ENCODE measurements at regions not wholly inside any gene's neighbourhood (a gene's known extent, or its start where the extent isn't known, plus 50 kb on each side); places are given as distances from the start of the nearest gene placed in this dataset.

DNA sequence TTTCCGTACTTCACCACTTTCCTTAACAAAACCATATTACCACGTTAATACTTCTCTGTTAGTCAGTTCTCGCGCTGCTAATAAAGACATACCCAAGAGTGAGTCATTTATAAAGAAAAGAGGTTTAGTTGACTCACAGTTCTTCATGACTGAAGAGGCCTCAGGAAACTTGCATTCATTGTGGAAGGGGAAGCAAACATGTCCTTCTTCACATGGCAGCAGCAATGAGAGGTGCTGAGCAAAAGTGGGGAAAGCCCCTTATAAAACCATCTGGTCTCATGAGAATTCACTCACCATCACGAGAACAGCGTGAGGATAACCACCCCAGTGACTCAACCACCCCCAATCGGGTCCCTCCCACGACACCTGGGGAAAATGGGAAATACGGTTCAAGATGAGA, 289.8 kb upstream of the CLNK start:
- H2BK12ac ChIP-seq (ENCODE audit: low read depth, low read length) = no peak overlapping the region
- 95 to 100% methylated on average over 2 to 9 of the region's 9 CpGs for WGBS, 2 experiments (ENCODE audit: extremely low coverage in 1 of 2, insufficient coverage in 1 of 2, insufficient read length in 1 of 2, insufficient replicate concordance in 2 of 2, low coverage in 1 of 2, low lambda C conversion rate in 2 of 2, missing lambda C conversion rate in 1 of 2)
- peaks cover 0 to 3% (median 0%) of the 10 kb centered on the region in 4 experiments; a peak in 1 of 7 replicates for H3K4me1 ChIP-seq (replicated peaks in 1 of 4; ENCODE audit: control insufficient read depth in 3 of 4, insufficient read depth in 4 of 4, low read length in 3 of 4)
- DNase-seq (ENCODE audit: low read depth in 1 of 2, low spot score in 2 of 2) (no peak), FAIRE-seq (no peak)
- CTCF ChIA-PET (ENCODE audit: partially characterized antibody) = no interaction called here
- H2AFZ ChIP-seq (ENCODE audit: low read length) = no peak overlapping the region
- no peak overlapping the region for H2BK20ac ChIP-seq (ENCODE audit: low read length)
- no peak overlapping the region for H3K4ac ChIP-seq (replicated peaks; ENCODE audit: insufficient read length, low read depth, low read length)
- no peak overlapping the region for H3K23ac ChIP-seq (ENCODE audit: insufficient read length)
- H3K9ac ChIP-seq (replicated peaks in 1 of 4; ENCODE audit: extremely low read depth in 1 of 4, low read depth in 3 of 4, low read length in 3 of 4) = no peak overlapping the region
- no peak overlapping the region for H2BK120ac ChIP-seq (replicated peaks; ENCODE audit: low read depth, low read length)
- H4K8ac ChIP-seq (ENCODE audit: extremely low read depth, insufficient read depth, low read length) = no peak overlapping the region
- H4K91ac ChIP-seq (replicated peaks; ENCODE audit: insufficient read length, low read length) = no peak overlapping the region
- no peak overlapping the region for H3K56ac ChIP-seq (replicated peaks; ENCODE audit: insufficient read length, low read depth, low read length)
- no peaks in the 10 kb centered on the region for H3K79me1 ChIP-seq (ENCODE audit: low read depth, low read length)
- no peaks in the 10 kb centered on the region; a peak in 2 of 7 replicates for H3K27me3 ChIP-seq (replicated peaks in 1 of 4; ENCODE audit: control insufficient read depth in 3 of 4, extremely low read depth in 1 of 4, insufficient read depth in 3 of 4, low read length in 3 of 4)
- no peak overlapping the region for H3K4me2 ChIP-seq (ENCODE audit: insufficient read depth in 1 of 2, low read depth in 2 of 2, low read length in 2 of 2)
- H4K20me1 ChIP-seq (replicated peaks in 1 of 2; ENCODE audit: control insufficient read depth in 1 of 2, insufficient read depth in 2 of 2, low read length in 2 of 2) = no peaks in the 10 kb centered on the region
- H4K5ac ChIP-seq (ENCODE audit: insufficient read length, low read depth, low read length) = no peak overlapping the region
- no peaks in the 10 kb centered on the region for H3K23me2 ChIP-seq (ENCODE audit: low read depth, low read length)
- H3K9me3 ChIP-seq (ENCODE audit: insufficient read depth in 2 of 2, low read depth in 1 of 2, low read length in 1 of 2) = no peaks in the 10 kb centered on the region
- H3K79me2 ChIP-seq (ENCODE audit: control insufficient read depth in 1 of 2, insufficient read depth in 2 of 2, low read length in 2 of 2) = no peaks in the 10 kb centered on the region
- H3K4me3 ChIP-seq (ENCODE audit: extremely low read depth in 1 of 4, insufficient read depth in 2 of 4, low read depth in 3 of 4, low read length in 4 of 4) = no peak overlapping the region
- no peaks in the 10 kb centered on the region for H3K36me3 ChIP-seq (ENCODE audit: control insufficient read depth in 2 of 4, insufficient read depth in 4 of 4, low read length in 3 of 4)
- H2BK5ac ChIP-seq (ENCODE audit: low read depth, low read length) = no peak overlapping the region
- H3K27ac ChIP-seq (ENCODE audit: low read depth, low read length) = no peak overlapping the region
- POLR2A ChIA-PET (ENCODE audit: partially characterized antibody) = no interaction called here
- H3K14ac ChIP-seq (ENCODE audit: insufficient read length) = no peak overlapping the region
- H2AK5ac ChIP-seq (ENCODE audit: low read depth, low read length) = no peak overlapping the region
- no peak overlapping the region for H2BK15ac ChIP-seq (ENCODE audit: low read length)
- no peak overlapping the region for H3K18ac ChIP-seq (ENCODE audit: extremely low read depth, low read length)
- no peak for TF ChIP-seq EGR1 (IDR thresholded peaks at IDR 0.05; ENCODE audit: borderline replicate concordance, low read depth, low read length)
- no peak for TF ChIP-seq TEAD4 (IDR thresholded peaks at IDR 0.05; ENCODE audit: low read depth, low read length)
- no peak for TF ChIP-seq RBBP5 (IDR thresholded peaks at IDR 0.05; ENCODE audit: borderline replicate concordance, low read depth, low read length)
- TF ChIP-seq TBP (IDR thresholded peaks at IDR 0.05; ENCODE audit: low read depth, low read length) = no peak
- no peak for TF ChIP-seq MAFK (IDR thresholded peaks at IDR 0.05; ENCODE audit: low read depth, low read length)
- no peak for TF ChIP-seq GABPA (IDR thresholded peaks at IDR 0.05; ENCODE audit: borderline replicate concordance, insufficient read depth, low read length)
- no peak for TF ChIP-seq SP2 (IDR thresholded peaks at IDR 0.05; ENCODE audit: low read length)
- TF ChIP-seq SP4 (IDR thresholded peaks at IDR 0.05; ENCODE audit: low read length) = no peak
- no peak for TF ChIP-seq CBX5 (IDR thresholded peaks at IDR 0.05; ENCODE audit: low read depth, low read length)
- TF ChIP-seq TAF7 (optimal IDR thresholded peaks at IDR 0.05; ENCODE audit: borderline replicate concordance, low read depth, low read length) = no peak
- no peak for TF ChIP-seq ATF3 (IDR thresholded peaks at IDR 0.05; ENCODE audit: insufficient read depth, low read depth, low read length)
- TF ChIP-seq RXRA (IDR thresholded peaks at IDR 0.05; ENCODE audit: insufficient read depth, low read depth, low read length) = no peak
- no peak for TF ChIP-seq TCF12 (IDR thresholded peaks at IDR 0.05; ENCODE audit: low read depth, low read length)

Data from H1 (cell line).